Mesenchymal stem cell (in vitro differentiated cells and primary cell): ENCODE measurements at regions not wholly inside any gene's neighbourhood (a gene's known extent, or its start where the extent isn't known, plus 50 kb on each side); places are given as distances from the start of the nearest gene placed in this dataset.

Source experiments
- DNase-seq: peaks from one replicate; pipeline ENCODE4 v3.0.0-alpha.2; 2013
- H2AFZ ChIP-seq: one replicate; pipeline ENCODE4 v1.6.1; 2013; ENCODE audit warnings: low read depth, mild to moderate bottlenecking, control low read depth, inconsistent platforms, low read length, moderate library complexity
- H2AK5ac ChIP-seq: 2 replicates; pipeline ENCODE4 v1.6.1; 2013; ENCODE audit warnings: low read length, moderate library complexity, mild to moderate bottlenecking, inconsistent platforms; ENCODE audit not compliant: severe bottlenecking
- H2BK120ac ChIP-seq: one replicate; pipeline ENCODE4 v1.6.1; 2013; ENCODE audit warnings: low read depth, mild to moderate bottlenecking, inconsistent platforms, low read length, moderate library complexity
- H2BK12ac ChIP-seq, 2 experiments: one replicate each; pipeline ENCODE4 v1.6.1; 2013; ENCODE audit warnings: inconsistent platforms in 2 of 2, low read length in 2 of 2, mild to moderate bottlenecking in 2 of 2, moderate library complexity in 2 of 2, control low read depth in 1 of 2
- H2BK15ac ChIP-seq: one replicate; pipeline ENCODE4 v1.6.1; 2013; ENCODE audit warnings: mild to moderate bottlenecking, low read depth, inconsistent platforms; ENCODE audit not compliant: poor library complexity, severe bottlenecking
- H2BK5ac ChIP-seq: 2 replicates; pipeline ENCODE4 v1.6.1; 2013; ENCODE audit warnings: low read depth, mild to moderate bottlenecking, low read length, control low read depth, inconsistent platforms; ENCODE audit not compliant: poor library complexity, severe bottlenecking
- H3K14ac ChIP-seq, 2 experiments: one replicate each; pipeline ENCODE4 v1.6.1; 2013; ENCODE audit warnings: inconsistent platforms in 2 of 2, low read length in 2 of 2, control low read depth in 1 of 2, mild to moderate bottlenecking in 1 of 2, moderate library complexity in 1 of 2
- H3K18ac ChIP-seq, 2 experiments: one replicate each; pipeline ENCODE4 v1.6.1; 2013; ENCODE audit warnings: inconsistent platforms in 2 of 2, low read length in 2 of 2, control low read depth in 1 of 2, low read depth in 1 of 2, mild to moderate bottlenecking in 1 of 2
- H3K23ac ChIP-seq, 2 experiments: one replicate each; pipeline ENCODE4 v1.6.1; 2013; ENCODE audit warnings: inconsistent platforms in 2 of 2, low read length in 2 of 2, mild to moderate bottlenecking in 2 of 2, moderate library complexity in 2 of 2, control low read depth in 1 of 2
- H3K27ac ChIP-seq: 2 replicates; pipeline ENCODE4 v1.5.1; 2013; ENCODE audit warnings: mild to moderate bottlenecking, moderate library complexity, low read length, control low read depth, inconsistent platforms; ENCODE audit not compliant: poor library complexity, severe bottlenecking
- H3K27me3 ChIP-seq, 2 experiments: 2 replicates each; pipeline versions ENCODE4 v1.6.1 to v1.7.0; 2013; ENCODE audit warnings: low read length in 2 of 2, mild to moderate bottlenecking in 2 of 2, moderate library complexity in 2 of 2, control low read depth in 1 of 2, inconsistent platforms in 1 of 2; ENCODE audit not compliant: control insufficient read depth in 1 of 2, insufficient read depth in 1 of 2
- H3K36me3 ChIP-seq, 2 experiments: 2 replicates each; pipeline versions ENCODE4 v1.6.1 to v1.7.0; 2013; ENCODE audit warnings: low read length in 2 of 2, control low read depth in 1 of 2, inconsistent platforms in 1 of 2, low read depth in 1 of 2, mild to moderate bottlenecking in 1 of 2; ENCODE audit not compliant: insufficient read depth in 2 of 2, control insufficient read depth in 1 of 2
- H3K4ac ChIP-seq, 2 experiments: one replicate each; pipeline ENCODE4 v1.6.1; 2013; ENCODE audit warnings: inconsistent platforms in 2 of 2, low read length in 2 of 2, mild to moderate bottlenecking in 2 of 2, moderate library complexity in 2 of 2, control low read depth in 1 of 2, low read depth in 1 of 2
- H3K4me1 ChIP-seq: 2 replicates; pipeline ENCODE4 v1.6.1; 2013; ENCODE audit warnings: low read depth, low read length, control low read depth; ENCODE audit not compliant: control insufficient read depth, insufficient read depth
- H3K4me2 ChIP-seq: 2 replicates; pipeline ENCODE4 v1.6.1; 2013; ENCODE audit warnings: low read length, mild to moderate bottlenecking, inconsistent platforms; ENCODE audit not compliant: poor library complexity, severe bottlenecking
- H3K4me3 ChIP-seq, 2 experiments: 2 replicates each; pipeline versions ENCODE4 v1.5.1 to v1.7.0; 2013; ENCODE audit warnings: low read length in 2 of 2, mild to moderate bottlenecking in 2 of 2, control low read depth in 1 of 2, low read depth in 1 of 2; ENCODE audit not compliant: insufficient read depth in 1 of 2
- H3K79me1 ChIP-seq: replicated peaks from 2 replicates; pipeline ENCODE4 v1.6.1; 2013; ENCODE audit warnings: mild to moderate bottlenecking, control low read depth, low read length, inconsistent platforms; ENCODE audit not compliant: poor library complexity, severe bottlenecking
- H3K9ac ChIP-seq: 2 replicates; pipeline ENCODE4 v1.7.0; 2013; ENCODE audit warnings: mild to moderate bottlenecking, low read length, moderate library complexity
- H3K9me3 ChIP-seq: 2 replicates; pipeline ENCODE4 v1.7.0; 2013; ENCODE audit warnings: mild to moderate bottlenecking, low read length; ENCODE audit not compliant: control insufficient read depth
- H4K8ac ChIP-seq: one replicate; pipeline ENCODE4 v1.6.1; 2013; ENCODE audit warnings: inconsistent platforms, mild to moderate bottlenecking, low read length, moderate library complexity
- H4K91ac ChIP-seq: one replicate; pipeline ENCODE4 v1.6.1; 2013; ENCODE audit warnings: mild to moderate bottlenecking, low read length, inconsistent platforms
- WGBS: methylation state at CpG from one replicate; pipeline ENCODE4 v1.1.7; 2013; ENCODE audit warnings: mixed read lengths; 5-methylcytosine and 5-hydroxymethylcytosine counted together

- no peak overlapping the region for H4K8ac ChIP-seq
- H3K18ac ChIP-seq: no peak overlapping the region
- H3K9me3 ChIP-seq: peaks cover 3% of the 10 kb centered on the region
- no peak overlapping the region for H3K23ac ChIP-seq
- H3K79me1 ChIP-seq: no peaks in the 10 kb centered on the region
- H3K14ac ChIP-seq: no peak overlapping the region
- no peaks in the 10 kb centered on the region for H3K4me1 ChIP-seq
- H3K27ac ChIP-seq: no peak overlapping the region
- no peak overlapping the region for H2AFZ ChIP-seq
- no peak overlapping the region for H2BK120ac ChIP-seq
- no peak overlapping the region for H2BK15ac ChIP-seq
- no peak overlapping the region for H3K4ac ChIP-seq
- no peak overlapping the region for H3K4me3 ChIP-seq
- H3K36me3 ChIP-seq: no peaks in the 10 kb centered on the region
- no peak overlapping the region for H2AK5ac ChIP-seq
- H2BK12ac ChIP-seq: no peak overlapping the region
- no peak for DNase-seq
- H3K27me3 ChIP-seq: peaks cover 0 to 26% of the 10 kb centered on the region in 2 experiments
- H3K9ac ChIP-seq: no peak overlapping the region
- 82% methylated on average over 1 of the region's 1 CpG for WGBS
- H3K4me2 ChIP-seq: no peak overlapping the region
- no peak overlapping the region for H4K91ac ChIP-seq
- no peak overlapping the region for H2BK5ac ChIP-seq
These were observed 70.4 kb upstream of the PDE10A start for GRCh38 chr6:165733489-165733791.

GRCh38 chr6:165732696-165733488 is 69.9 kb upstream of the PDE10A start:
- H3K36me3 ChIP-seq: no peaks in the 10 kb centered on the region
- peaks cover 3% of the 10 kb centered on the region for H3K9me3 ChIP-seq
- H3K23ac ChIP-seq: no peak overlapping the region
- H2BK5ac ChIP-seq: no peak overlapping the region
- no peak overlapping the region for H3K4me3 ChIP-seq
- no peak overlapping the region for H2BK12ac ChIP-seq
- WGBS: 84% methylated on average over 12 of the region's 15 CpGs
- DNase-seq: no peak
- no peak overlapping the region for H2BK120ac ChIP-seq
- no peak overlapping the region for H3K14ac ChIP-seq
- H3K4me2 ChIP-seq: no peak overlapping the region
- H3K4me1 ChIP-seq: no peaks in the 10 kb centered on the region
- peaks cover 0 to 29% of the 10 kb centered on the region in 2 experiments for H3K27me3 ChIP-seq
- H2AFZ ChIP-seq: no peak overlapping the region
- no peak overlapping the region for H4K8ac ChIP-seq
- no peak overlapping the region for H4K91ac ChIP-seq
- H2AK5ac ChIP-seq: no peak overlapping the region
- H2BK15ac ChIP-seq: no peak overlapping the region
- H3K18ac ChIP-seq: no peak overlapping the region
- H3K4ac ChIP-seq: no peak overlapping the region
- no peak overlapping the region for H3K27ac ChIP-seq
- no peak overlapping the region for H3K9ac ChIP-seq
- H3K79me1 ChIP-seq: no peaks in the 10 kb centered on the region

GRCh38 chr6:165729307-165729936 is 66.4 kb upstream of the PDE10A start:
- no peak overlapping the region for H2BK120ac ChIP-seq
- no peak overlapping the region for H3K4ac ChIP-seq
- no peaks in the 10 kb centered on the region for H3K79me1 ChIP-seq
- no peaks in the 10 kb centered on the region for H3K36me3 ChIP-seq
- no peak overlapping the region for H3K18ac ChIP-seq
- H2AK5ac ChIP-seq: no peak overlapping the region
- no CpG with 5 or more reads among the region's 1 CpG for WGBS
- H3K4me2 ChIP-seq: no peak overlapping the region
- H3K4me3 ChIP-seq: no peak overlapping the region
- no peak overlapping the region for H4K91ac ChIP-seq
- H3K4me1 ChIP-seq: peaks cover 9% of the 10 kb centered on the region
- H3K23ac ChIP-seq: no peak overlapping the region
- H2BK5ac ChIP-seq: no peak overlapping the region
- peaks cover 0 to 45% of the 10 kb centered on the region in 2 experiments for H3K27me3 ChIP-seq
- H2AFZ ChIP-seq: no peak overlapping the region
- H3K9ac ChIP-seq: no peak overlapping the region
- no peak overlapping the region for H2BK15ac ChIP-seq
- peak; percentile 29 for DNase-seq
- H3K9me3 ChIP-seq: no peaks in the 10 kb centered on the region
- H4K8ac ChIP-seq: no peak overlapping the region
- H3K27ac ChIP-seq: no peak overlapping the region
- no peak overlapping the region for H3K14ac ChIP-seq
- H2BK12ac ChIP-seq: no peak overlapping the region

GRCh38 chr6:165728216-165728615 is 65.2 kb upstream of the PDE10A start:
- Histone ChIP-seq H3K14ac (no peak overlapping the region), H3K4me3 (no peak overlapping the region), H4K8ac (no peak overlapping the region), H3K4me2 (no peak overlapping the region), H3K36me3 (no peaks in the 10 kb centered on the region), H2BK120ac (no peak overlapping the region), H3K9me3 (no peaks in the 10 kb centered on the region), H3K18ac (no peak overlapping the region), H3K27me3 (peaks cover 0 to 33% of the 10 kb centered on the region in 2 experiments), H3K4ac (no peak overlapping the region), H3K9ac (no peak overlapping the region), H2AFZ (no peak overlapping the region), H3K4me1 (peaks cover 9% of the 10 kb centered on the region), H3K23ac (no peak overlapping the region), H4K91ac (no peak overlapping the region), H3K79me1 (no peaks in the 10 kb centered on the region), H3K27ac (no peak overlapping the region), H2BK12ac (no peak overlapping the region), H2BK5ac (no peak overlapping the region), H2AK5ac (no peak overlapping the region), H2BK15ac (no peak overlapping the region)
- DNase-seq: no peak
- 89% methylated on average over 1 of the region's 2 CpGs for WGBS
